Thyroid gland (tissue), 4 donors: ENCODE measurements at regions not wholly inside any gene's neighbourhood (a gene's known extent, or its start where the extent isn't known, plus 50 kb on each side); places are given as distances from the start of the nearest gene placed in this dataset.

Experiments used
- CTCF ChIP-seq, 6 experiments: fragments of 200-600 bp in 3 of 6; fragments of 450-650 bp in 3 of 6; sonication (generic) in 3 of 6; IDR thresholded peaks; one replicate each; pipeline ENCODE4 v1.5.1; 2016 to 2019; ENCODE audit warnings: antibody characterized with exemption in 6 of 6, mild to moderate bottlenecking in 2 of 6, inconsistent platforms in 1 of 6, moderate library complexity in 1 of 6
- POLR2A ChIP-seq, 2 donors: fragments of 450-650 bp; IDR thresholded peaks; one replicate each; pipeline ENCODE4 v1.6.1; 2017; ENCODE audit warnings: antibody characterized with exemption in 2 of 2, mild to moderate bottlenecking in 2 of 2, moderate library complexity in 1 of 2

DNA sequence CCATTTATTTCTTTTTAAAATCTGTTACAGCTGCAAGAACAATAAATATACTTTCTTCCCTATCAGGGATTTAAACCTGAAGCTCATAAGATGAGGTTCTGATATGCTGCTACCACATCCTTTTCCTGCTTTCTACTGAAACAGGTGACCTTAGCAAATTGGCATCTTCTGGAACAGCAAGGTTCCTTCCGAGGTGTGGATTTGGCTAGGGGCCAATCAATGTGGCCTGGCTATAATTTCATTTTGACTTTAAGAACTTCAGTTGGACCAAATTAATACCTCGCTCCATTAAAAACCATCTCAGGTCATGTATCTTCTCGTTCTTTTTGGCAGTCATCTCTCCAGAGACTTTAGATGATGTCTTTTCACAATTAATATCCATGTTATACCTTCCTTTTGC lies 53.4 kb upstream of the C3orf80 start:
- TF ChIP-seq CTCF (IDR thresholded peaks at IDR 0.05) (no peak), POLR2A (IDR thresholded peaks at IDR 0.05) (no peak)
